Left renal pelvis (tissue), 4 donors: ENCODE measurements at regions not wholly inside any gene's neighbourhood (a gene's known extent, or its start where the extent isn't known, plus 50 kb on each side); places are given as distances from the start of the nearest gene placed in this dataset.
"Not testable (repeated sequence)": the region's sequence is repeated elsewhere in the genome, so short reads cannot be mapped to it uniquely, and the experiment has no call there.

Experiments used
- DNase-seq, 4 donors: peaks; one replicate each; pipeline ENCODE4 v3.0.0-alpha.2; 2013; ENCODE audit warnings: low read depth in 4 of 4, low spot score in 3 of 4

DNA sequence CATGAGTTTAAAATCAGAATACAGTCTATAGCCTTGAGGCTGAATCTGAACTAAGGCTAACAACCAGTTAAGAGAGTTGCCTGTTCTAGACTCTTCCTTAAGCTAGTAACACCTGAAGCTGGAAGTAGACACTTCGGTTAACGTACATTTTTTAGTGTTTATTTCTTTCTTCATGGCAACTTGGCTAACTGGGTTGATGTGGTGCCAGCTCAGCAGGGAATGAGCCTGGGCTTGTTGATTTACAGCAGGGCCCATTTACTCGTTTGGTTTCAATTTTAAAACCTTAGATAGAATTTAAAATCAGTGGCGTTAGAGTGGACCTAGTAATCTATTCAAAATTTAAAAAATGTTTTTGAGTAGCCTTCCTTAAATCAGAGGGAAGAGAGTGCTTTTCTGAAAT is 137.6 kb upstream of the ESX1 start:
- no peak for DNase-seq

- no peak for DNase-seq
Measured at GRCh38 chrX:104391906-104392305, 137.2 kb upstream of the ESX1 start.

GRCh38 chrX:104376937-104377336 is 122.2 kb upstream of the ESX1 start:
- no peak for DNase-seq

DNA sequence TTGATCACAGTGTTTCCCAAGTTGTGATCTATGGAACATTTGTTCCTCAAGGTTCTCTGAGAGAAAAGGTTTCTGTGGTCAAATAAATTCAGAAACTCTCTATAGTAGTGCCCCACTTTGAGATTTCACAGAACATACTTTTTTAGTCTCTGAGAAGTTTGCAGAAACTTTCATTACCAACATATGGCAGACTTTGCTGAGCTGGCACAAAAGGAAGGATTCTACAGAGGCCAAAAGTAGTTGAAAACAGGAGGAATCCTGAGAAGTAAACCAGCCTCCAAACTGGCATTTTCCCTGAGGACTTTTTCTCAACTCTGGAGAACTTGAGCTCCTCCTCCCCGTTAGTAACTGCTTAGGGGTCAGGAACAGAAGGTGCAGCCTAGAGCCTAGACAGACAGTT is 117.8 kb upstream of the ESX1 start:
- DNase-seq = no peak

- DNase-seq = no peak
Measured at GRCh38 chrX:104370089-104370488, 115.4 kb upstream of the ESX1 start.

GRCh38 chrX:104360774-104361173 is 106.0 kb upstream of the ESX1 start:
- DNase-seq = not testable (repeated sequence)

DNA sequence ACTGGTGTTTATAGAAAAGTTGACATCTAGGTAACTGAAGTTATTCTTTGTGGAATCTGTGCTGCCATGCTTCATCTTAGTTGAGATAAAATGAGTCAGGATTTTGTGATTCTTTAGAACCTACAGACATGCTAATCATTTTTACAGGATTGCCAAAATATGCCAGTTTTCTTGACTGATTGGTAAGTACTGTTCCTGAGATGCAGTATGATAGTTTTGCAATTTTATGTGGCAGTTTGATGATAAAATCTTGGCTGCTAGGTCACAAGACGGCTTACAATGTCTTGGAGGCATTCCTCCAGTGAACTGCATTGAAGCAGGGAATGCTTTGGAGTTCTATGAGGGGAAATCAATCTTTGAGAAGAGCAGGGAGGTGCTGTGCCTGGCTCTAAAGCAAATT is 104.4 kb upstream of the ESX1 start:
- DNase-seq = no peak

DNA sequence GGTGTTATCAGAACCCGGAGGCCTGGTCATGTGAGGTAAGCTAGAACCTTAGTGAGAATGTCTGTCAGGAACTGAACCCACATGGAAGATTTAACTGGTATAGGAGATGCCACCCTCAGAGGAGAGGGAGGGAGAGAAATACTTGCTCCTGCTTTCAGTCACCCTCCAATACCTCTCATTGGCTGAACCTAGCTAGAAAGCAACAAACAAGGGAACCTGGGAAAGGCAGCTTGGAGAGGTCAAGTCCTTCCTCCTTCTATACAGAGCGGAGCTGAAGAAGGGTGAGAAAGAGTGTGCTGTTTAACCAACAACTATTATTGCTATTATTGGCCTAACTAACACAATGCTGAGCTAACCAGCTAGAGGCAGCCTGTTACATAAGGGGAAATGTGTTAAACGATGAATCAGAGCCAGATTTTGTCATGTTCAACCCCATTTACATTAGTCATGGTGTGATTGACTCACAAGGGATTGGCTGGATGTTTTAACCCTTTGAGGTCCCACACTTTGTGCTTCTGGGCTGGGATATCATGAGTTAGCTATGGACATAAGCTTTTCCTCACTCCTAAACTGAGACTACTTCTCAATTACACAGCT is 96.5 kb upstream of the ESX1 start:
- no peak for DNase-seq

DNA sequence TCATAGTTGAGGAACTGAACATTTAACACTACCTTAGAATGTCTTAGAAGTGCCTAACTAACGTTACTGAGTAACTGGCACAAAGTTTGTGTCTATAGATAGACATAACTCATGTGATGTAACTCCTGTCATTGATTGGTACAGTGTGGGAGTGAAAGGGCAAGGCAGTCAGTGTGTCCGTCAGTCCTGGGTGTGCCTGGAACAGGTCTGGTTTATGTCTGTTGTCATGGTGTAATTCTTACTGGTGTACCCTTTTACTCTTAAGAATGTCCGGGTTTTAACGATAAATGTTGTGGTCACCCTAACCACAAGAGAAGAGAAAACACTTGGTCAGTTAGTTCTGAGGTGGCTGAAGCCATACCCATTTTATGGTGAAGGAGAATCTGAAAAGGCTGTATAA is 93.1 kb upstream of the ESX1 start:
- no peak for DNase-seq

GRCh38 chrX:104343428-104344129 is 88.8 kb upstream of the ESX1 start:
- DNase-seq = peak; percentile 2 to 12 (median 10)

DNA sequence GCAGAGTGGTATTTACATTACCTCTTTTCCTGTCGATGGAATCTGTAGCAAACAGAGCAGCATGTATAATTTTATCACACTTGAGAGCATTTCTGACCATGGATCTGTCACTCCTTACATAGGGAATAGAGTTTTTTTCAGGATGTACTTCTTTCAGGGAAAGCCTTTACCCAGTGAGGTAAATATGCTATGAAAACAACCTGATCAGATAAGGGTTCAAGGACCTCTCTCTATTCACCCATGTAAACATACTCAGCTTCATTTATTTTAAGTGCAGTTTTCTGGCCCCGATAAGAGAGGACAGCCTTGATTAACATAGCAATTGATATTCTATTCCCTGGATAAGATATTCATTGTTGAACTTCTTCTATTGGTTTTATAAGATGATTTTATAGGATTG is 87.3 kb upstream of the ESX1 start:
- DNase-seq = no peak

DNA sequence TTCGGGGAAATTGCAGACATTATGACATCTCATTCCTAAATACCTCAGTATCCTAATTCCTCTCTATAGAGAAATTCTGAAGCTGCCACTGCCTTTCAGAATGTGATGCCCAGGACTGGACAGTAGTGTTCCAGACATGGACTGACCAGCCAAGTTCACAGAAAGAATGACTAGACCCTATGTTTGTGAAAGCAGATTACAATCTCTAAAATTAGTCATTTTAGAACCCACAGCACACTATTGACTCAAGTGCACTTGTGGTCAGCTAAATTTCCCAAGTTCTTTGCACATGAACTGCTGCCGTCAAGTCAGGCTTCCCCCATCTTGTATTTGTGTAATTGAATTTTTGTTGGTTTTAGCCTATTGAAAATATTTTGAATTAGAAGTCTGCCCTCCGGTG is 81.0 kb upstream of the ESX1 start:
- no peak for DNase-seq

DNA sequence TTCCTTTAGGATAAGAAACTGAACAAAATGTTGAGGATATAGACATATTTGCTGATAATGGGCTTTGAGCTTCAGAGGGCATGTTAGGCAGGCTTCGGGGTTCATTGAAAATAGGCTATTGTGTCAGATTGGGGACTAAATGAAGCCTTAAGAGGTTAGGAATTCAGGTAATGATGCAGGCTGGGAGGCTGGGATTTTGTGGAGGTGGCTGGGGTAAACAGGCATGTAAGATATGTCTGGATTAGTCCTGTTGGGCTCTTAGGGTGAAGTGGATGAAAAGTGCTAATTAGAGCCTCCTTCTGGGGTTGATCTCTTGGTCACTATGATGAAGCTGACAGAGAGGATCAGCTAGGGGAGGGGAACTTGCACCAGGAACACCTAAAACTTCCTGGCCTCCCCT is 80.2 kb upstream of the ESX1 start:
- DNase-seq = no peak

DNA sequence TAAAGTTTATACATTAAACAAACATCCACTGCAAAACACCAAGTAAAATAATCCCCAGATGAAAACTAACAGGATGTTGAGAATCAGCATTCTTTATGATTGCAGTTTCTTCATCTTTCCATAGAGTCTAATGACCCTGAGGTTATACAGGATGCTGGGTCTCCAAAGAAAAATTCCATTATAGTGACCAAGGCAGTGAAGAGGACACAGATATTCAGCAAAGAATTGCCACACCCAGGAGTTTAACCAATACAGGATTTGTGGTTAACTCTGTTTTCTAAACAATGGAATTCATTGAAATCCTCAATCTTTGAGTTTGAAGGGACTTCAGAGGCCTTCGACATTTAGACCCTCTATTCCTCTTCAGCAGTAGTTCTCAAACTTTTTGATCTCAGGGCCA is 76.2 kb upstream of the ESX1 start:
- DNase-seq = no peak

- DNase-seq = no peak
Measured at GRCh38 chrX:104329731-104330130, 75.0 kb upstream of the ESX1 start.

- no peak for DNase-seq
Measured at GRCh38 chrX:104325213-104325585, 70.5 kb upstream of the ESX1 start.

DNA sequence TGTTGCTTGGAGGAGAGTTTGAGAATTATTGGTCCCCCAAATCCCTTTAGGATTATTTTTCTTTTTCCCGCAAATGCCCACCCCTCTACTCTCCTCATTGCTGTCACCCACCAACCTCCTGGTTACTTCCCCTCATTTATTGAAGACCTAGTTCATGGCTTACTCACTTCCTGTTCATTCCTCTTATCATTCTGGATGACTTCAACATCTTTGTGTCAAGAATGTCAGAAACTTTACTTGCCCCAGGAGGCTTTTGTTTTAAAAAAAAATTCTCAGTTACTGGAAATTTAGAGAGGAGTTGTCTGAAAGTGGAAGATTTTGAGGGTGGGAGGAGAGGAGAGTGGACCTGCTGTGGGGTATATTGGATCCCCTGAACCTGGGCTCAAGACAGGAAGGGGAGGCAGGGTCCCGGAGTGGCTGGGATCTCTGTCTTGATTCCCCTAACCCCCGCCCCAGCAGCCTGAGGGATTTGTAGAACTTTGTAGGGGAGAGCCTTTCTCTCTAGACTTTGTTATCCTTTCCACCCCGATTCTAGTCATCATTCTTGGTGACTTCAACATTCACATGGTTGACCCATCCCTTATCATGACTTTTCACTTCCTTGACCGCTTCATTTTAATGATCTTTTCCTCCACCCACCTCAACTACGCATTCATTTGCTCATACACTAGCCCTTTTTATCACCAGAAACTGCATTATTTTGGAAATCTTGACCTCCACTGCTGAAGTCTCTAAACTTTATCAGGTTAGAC is 69.9 kb upstream of the ESX1 start:
- no peak for DNase-seq

GRCh38 chrX:104319346-104319745 is 64.6 kb upstream of the ESX1 start:
- DNase-seq = no peak

DNA sequence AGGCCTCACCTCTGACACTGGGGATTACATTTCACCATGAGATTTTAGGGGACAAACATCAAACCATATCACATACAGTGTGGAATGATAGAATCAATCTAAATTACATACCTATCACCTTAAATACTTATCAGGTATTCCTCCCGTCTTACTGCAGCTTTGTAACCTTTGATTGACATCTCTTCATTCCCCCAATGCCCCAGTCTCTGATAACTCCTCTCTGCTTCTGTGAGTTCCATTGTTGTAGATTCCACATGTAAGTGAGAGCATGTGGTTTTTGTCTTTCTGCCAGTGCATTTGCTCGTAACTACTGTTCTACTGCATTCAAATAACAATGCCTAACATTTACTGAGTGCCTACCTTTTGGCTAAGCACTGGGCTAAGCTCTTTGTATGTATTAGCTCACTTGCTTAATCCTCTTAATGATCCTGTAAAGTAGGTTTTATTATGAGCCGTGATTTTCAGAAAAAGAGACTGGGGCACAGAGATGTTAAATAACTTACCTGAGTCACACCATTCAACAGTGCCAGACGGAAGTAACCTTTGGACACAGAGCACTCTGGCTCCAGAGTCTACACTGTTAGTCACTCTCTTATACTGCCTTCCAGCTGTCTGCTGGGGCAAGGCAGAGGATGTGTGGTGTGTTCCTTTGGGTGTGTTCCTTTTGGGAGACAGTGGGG is 63.7 kb upstream of the ESX1 start:
- DNase-seq = no peak

- DNase-seq = no peak
Measured at GRCh38 chrX:104316739-104317138, 62.0 kb upstream of the ESX1 start.

GRCh38 chrX:104315555-104315954 is 60.8 kb upstream of the ESX1 start:
- DNase-seq = no peak
